Ramos (cell line): ENCODE measurements at regions not wholly inside any gene's neighbourhood (a gene's known extent, or its start where the extent isn't known, plus 50 kb on each side); places are given as distances from the start of the nearest gene placed in this dataset.

Source experiments
- in situ Hi-C: fragments of 300-500 bp; cut with MboI; formaldehyde crosslinking; loops from one replicate; pipeline ENCODE4 v1.14.3; 2022; ENCODE audit warnings: low sequenced_read_pairs; ENCODE audit not compliant: unreplicated experiment

- in situ Hi-C loops: no loop called here
Observed at GRCh38 chr5:148708854-148709253, 54.5 kb upstream of the HTR4 start.

GRCh38 chr5:148711961-148712360 is 57.6 kb upstream of the HTR4 start:
- in situ Hi-C loops: no loop called here

GRCh38 chr5:148713735-148714508 is 59.6 kb upstream of the HTR4 start:
- in situ Hi-C loops: no loop called here

- in situ Hi-C loops: no loop called here
Observed at GRCh38 chr5:148716716-148717115, 62.4 kb upstream of the HTR4 start.

- in situ Hi-C loops: no loop called here
Observed at GRCh38 chr5:148717668-148718067, 63.3 kb upstream of the HTR4 start.

- in situ Hi-C loops: loop anchor here (10.0 kb wide), 1 partner anchor 535 kb away; no protein-coding TSS in a partner anchor
Observed at GRCh38 chr5:148719605-148720004, 65.3 kb upstream of the HTR4 start.

GRCh38 chr5:148720257-148720656 is 65.9 kb upstream of the HTR4 start:
- in situ Hi-C loops: loop anchor here (10.0 kb wide), 1 partner anchor 535 kb away; no protein-coding TSS in a partner anchor

GRCh38 chr5:148723143-148723542 is 68.8 kb upstream of the HTR4 start:
- in situ Hi-C loops: loop anchor here (10.0 kb wide), 1 partner anchor 538 kb away; no protein-coding TSS in a partner anchor

GRCh38 chr5:148725675-148726074 is 71.3 kb upstream of the HTR4 start:
- in situ Hi-C loops: loop anchor here (10.0 kb wide), 1 partner anchor 541 kb away; no protein-coding TSS in a partner anchor

- in situ Hi-C loops: loop anchor here (10.0 kb wide), 1 partner anchor 544 kb away; no protein-coding TSS in a partner anchor
Observed at GRCh38 chr5:148729182-148729581, 74.9 kb upstream of the HTR4 start.

GRCh38 chr5:148730270-148730669 is 75.9 kb upstream of the HTR4 start:
- in situ Hi-C loops: no loop called here

- in situ Hi-C loops: no loop called here
Observed at GRCh38 chr5:148730942-148731898, 76.9 kb upstream of the HTR4 start.

- in situ Hi-C loops: no loop called here
Observed at GRCh38 chr5:148732692-148733091, 78.4 kb upstream of the HTR4 start.

- in situ Hi-C loops: no loop called here
Observed at GRCh38 chr5:148733601-148734438, 79.5 kb upstream of the HTR4 start.

- in situ Hi-C loops: no loop called here
Observed at GRCh38 chr5:148734518-148734917, 80.2 kb upstream of the HTR4 start.

GRCh38 chr5:148735301-148735835 is 81.0 kb upstream of the HTR4 start:
- in situ Hi-C loops: loop anchor here (5.0 kb wide), 1 partner anchor 222 kb away; no protein-coding TSS in a partner anchor

GRCh38 chr5:148739023-148739422 is 84.7 kb upstream of the HTR4 start:
- in situ Hi-C loops: loop anchor here (5.0 kb wide), 1 partner anchor 218 kb away; no protein-coding TSS in a partner anchor

GRCh38 chr5:148739524-148739923 is 85.2 kb upstream of the HTR4 start:
- in situ Hi-C loops: loop anchor here (5.0 kb wide), 1 partner anchor 218 kb away; no protein-coding TSS in a partner anchor

GRCh38 chr5:148740079-148740858 is 85.9 kb upstream of the HTR4 start:
- in situ Hi-C loops: no loop called here
